K562 (cell line): ENCODE measurements at regions not wholly inside any gene's neighbourhood (a gene's known extent, or its start where the extent isn't known, plus 50 kb on each side); places are given as distances from the start of the nearest gene placed in this dataset.
"Not testable (repeated sequence)": the region's sequence is repeated elsewhere in the genome, so short reads cannot be mapped to it uniquely, and the experiment has no call there.

Source experiments
- ATAC-seq: fragments of 200-7000 bp; cut with Tn5 transposase; 3 replicates; pipeline ENCODE4 v1.9.1; 2020; ENCODE audit warnings: moderate library complexity
- BruUV-seq: library from RNA; stranded (reverse); fragments of 400-500 nt; replicated peaks from 2 replicates; lab custom pipeline; 2021; lab: Mats Ljungman, UMichigan
- CTCF ChIA-PET: fragments of 300-600 bp; formaldehyde crosslinking; extraction: SDS; loops from one replicate; lab custom pipeline; 2021; ENCODE audit warnings: low intra/inter-chr PET ratio; lab: Yijun Ruan, JAX
- POLR2A ChIA-PET: fragments of 300-600, 350-650 bp; sonication (Branson Sonifier 250); formaldehyde crosslinking; extraction: SDS; loops from one replicate; lab custom pipeline; 2021; ENCODE audit warnings: antibody characterized with exemption, inconsistent platforms; lab: Yijun Ruan, JAX
- DNase-seq, 4 experiments: peaks; one replicate each; pipeline versions ENCODE4 v3.0.0 to v3.0.0-alpha.2; 2011 to 2018; ENCODE audit warnings: low spot score in 3 of 4, mixed read lengths in 3 of 4; ENCODE audit errors: extremely low read depth in 1 of 4
- FAIRE-seq: peaks from 2 replicates; lab custom pipeline; 2011; peaks lifted over from hg19 to GRCh38; lab: Jason Lieb, UNC
- H2AFZ ChIP-seq: 2 replicates; pipeline ENCODE4 v1.6.0; 2011; ENCODE audit warnings: low read depth, low read length, control low read depth, inconsistent platforms
- H3K27ac ChIP-seq: fragments of 200-600 bp; 3 replicates; pipeline ENCODE4 v1.8.0; 2011; ENCODE audit warnings: low read depth, mild to moderate bottlenecking, control low read depth, inconsistent platforms, low read length, moderate library complexity, mixed read lengths; ENCODE audit errors: extremely low read depth
- H3K27me3 ChIP-seq, 2 experiments: fragments of 300-600 bp in 1 of 2; 2 replicates in 1 of 2; 3 replicates in 1 of 2; pipeline versions ENCODE4 v1.6.0 to v1.8.0; 2011; ENCODE audit warnings: inconsistent platforms in 2 of 2, low read length in 2 of 2, mild to moderate bottlenecking in 1 of 2, mixed read lengths in 1 of 2, moderate library complexity in 1 of 2; ENCODE audit not compliant: control insufficient read depth in 2 of 2, insufficient read depth in 2 of 2
- H3K36me3 ChIP-seq: fragments of 300-600 bp; 3 replicates; pipeline ENCODE4 v1.8.0; 2011; ENCODE audit warnings: mild to moderate bottlenecking, low read length, inconsistent platforms; ENCODE audit not compliant: control insufficient read depth, insufficient read depth
- H3K4me1 ChIP-seq, 2 experiments: fragments of 200-600 bp in 1 of 2; replicated peaks in 1 of 2; 2 replicates in 1 of 2; 3 replicates in 1 of 2; pipeline versions ENCODE4 v1.5.1 to v1.8.0; 2011; ENCODE audit warnings: inconsistent platforms in 2 of 2, low read length in 2 of 2, mild to moderate bottlenecking in 1 of 2, mixed read lengths in 1 of 2, moderate library complexity in 1 of 2; ENCODE audit not compliant: control insufficient read depth in 2 of 2, insufficient read depth in 2 of 2
- H3K4me2 ChIP-seq: 2 replicates; pipeline ENCODE4 v1.6.1; 2011; ENCODE audit warnings: low read length, control low read depth, inconsistent platforms, mixed read lengths; ENCODE audit not compliant: insufficient read depth
- H3K4me3 ChIP-seq: fragments of 200-600 bp; sonication (generic), shearing (Covaris generic); 2 replicates; pipeline ENCODE4 v1.5.1; 2016; ENCODE audit warnings: control low read depth, inconsistent platforms
- H3K79me2 ChIP-seq: fragments of 200-600 bp; 3 replicates; pipeline ENCODE4 v1.8.0; 2011; ENCODE audit warnings: low read length, inconsistent platforms; ENCODE audit not compliant: control insufficient read depth, insufficient read depth
- H3K9ac ChIP-seq, 2 experiments: 2 replicates each; pipeline versions ENCODE4 v1.6.0 to v1.6.1; 2011; ENCODE audit warnings: low read depth in 2 of 2, low read length in 2 of 2, control low read depth in 1 of 2, inconsistent platforms in 1 of 2, mild to moderate bottlenecking in 1 of 2, mixed read lengths in 1 of 2; ENCODE audit not compliant: insufficient read depth in 1 of 2
- H3K9me1 ChIP-seq: one replicate; pipeline ENCODE4 v1.6.0; 2011; ENCODE audit warnings: inconsistent platforms, mild to moderate bottlenecking, low read length, moderate library complexity; ENCODE audit not compliant: control insufficient read depth, insufficient read depth
- H3K9me3 ChIP-seq: replicated peaks from 2 replicates; pipeline ENCODE4 v1.5.1; 2011; ENCODE audit warnings: low read depth, low read length, inconsistent platforms; ENCODE audit not compliant: control insufficient read depth, insufficient read depth
- H4K20me1 ChIP-seq: replicated peaks from 2 replicates; pipeline ENCODE4 v1.6.1; 2011; ENCODE audit warnings: low read length, inconsistent platforms, mixed read lengths; ENCODE audit not compliant: control insufficient read depth, insufficient read depth
- CTBP1 ChIP-seq: fragments of 450-650 bp; IDR thresholded peaks from 2 replicates; pipeline ENCODE4 v1.6.1; 2016; ENCODE audit warnings: borderline replicate concordance
- NFIC ChIP-seq: fragments of 450-650 bp; IDR thresholded peaks from 2 replicates; pipeline ENCODE4 v1.6.1; 2017; ENCODE audit warnings: mild to moderate bottlenecking, inconsistent platforms
- NFIX ChIP-seq: fragments of 250-450 bp; sonication (Bioruptor Pico); IDR thresholded peaks from 2 replicates; pipeline ENCODE4 v1.4.0; 2020; ENCODE audit warnings: low read depth, mild to moderate bottlenecking, moderate library complexity
- STAT5B ChIP-seq: fragments of 250-450 bp; sonication (Bioruptor Pico); IDR thresholded peaks from 2 replicates; pipeline ENCODE4 v1.8.0; 2021; ENCODE audit warnings: mild to moderate bottlenecking, inconsistent platforms
- ZSCAN32 ChIP-seq: fragments of 450-650 bp; formaldehyde crosslinking; IDR thresholded peaks from 2 replicates; pipeline ENCODE4 v1.4.0; 2020; ENCODE audit warnings: mild to moderate bottlenecking, moderate library complexity
- WGBS: fragments of 100-300 bp; shearing (Covaris generic); methylation state at CpG from one replicate; pipeline ENCODE4 v1.1.6; 2016; ENCODE audit warnings: low coverage, mixed read lengths; ENCODE audit not compliant: insufficient coverage; ENCODE audit errors: missing lambda C conversion rate; 5-methylcytosine and 5-hydroxymethylcytosine counted together
- in situ Hi-C: fragments of 300-500 bp; cut with MboI; formaldehyde crosslinking; loops from 4 replicates; pipeline ENCODE4 v1.15.0; 2018; ENCODE audit warnings: inconsistent platforms, mixed read lengths
- intact Hi-C: fragments of 100-400 bp; cut with micrococcal nuclease; formaldehyde crosslinking; loops from 2 replicates; pipeline ENCODE4 v1.14.2; 2022

DNA sequence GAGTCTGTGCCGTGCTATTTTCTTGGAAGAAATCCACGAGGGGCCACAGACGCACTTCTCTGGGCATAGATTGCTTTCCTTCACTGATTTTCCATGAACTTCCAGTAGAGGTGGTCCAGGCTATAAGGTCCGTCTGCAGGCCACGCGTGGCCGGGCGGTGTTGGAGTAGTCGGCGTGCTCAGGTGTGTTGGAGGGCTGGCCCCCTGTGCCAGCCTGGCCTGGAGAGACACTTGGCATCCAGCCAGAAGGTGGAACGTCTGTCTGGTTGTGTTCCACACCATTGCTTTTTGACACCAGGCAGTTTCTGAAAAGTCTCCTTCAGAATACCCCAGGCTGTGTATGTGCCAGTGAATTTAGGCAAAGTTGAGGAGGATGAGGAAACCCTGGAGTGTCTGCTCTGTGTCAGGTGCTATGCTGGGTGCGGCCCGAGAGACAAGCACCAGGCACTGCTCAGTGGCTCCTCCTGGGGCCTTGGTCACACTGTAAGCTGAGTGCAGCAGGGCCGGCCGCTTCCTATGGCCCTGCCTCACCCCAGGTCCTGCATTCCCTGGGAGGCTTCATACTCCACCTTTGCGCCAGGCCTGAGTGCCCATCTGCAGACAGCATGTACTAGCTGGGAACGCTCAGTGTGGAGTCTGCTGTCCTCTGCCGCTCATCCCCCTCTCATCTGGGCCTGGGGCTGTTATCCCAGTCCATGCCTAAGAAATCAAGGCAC lies 52.1 kb upstream of the TAMM41 start:
- Histone ChIP-seq H3K9me1 (no peaks in the 10 kb centered on the region), H3K27me3 (peaks cover 23 to 51% of the 10 kb centered on the region in 2 experiments; a peak in 4 of 5 replicates), H3K4me3 (no peak overlapping the region), H2AFZ (no peak overlapping the region), H3K4me2 (no peak overlapping the region), H4K20me1 (0 out of 2 replicates have a peak, but pooled peaks cover 3% of the 10 kb centered on the region), H3K27ac (no peak overlapping the region), H3K9ac (no peak overlapping the region), H3K79me2 (no peaks in the 10 kb centered on the region), H3K4me1 (no peaks in the 10 kb centered on the region), H3K36me3 (no peaks in the 10 kb centered on the region), H3K9me3 (no peaks in the 10 kb centered on the region)
- ChIA-PET CTCF (no interaction called here), POLR2A (interaction anchor here (0.7 to 1.1 kb wide), 2 partner anchors 13 to 1204 kb away, joined by 3 to 5 read pairs; no protein-coding TSS in a partner anchor)
- FAIRE-seq (no peak), ATAC-seq (0 out of 3 replicates have a peak, but pooled peaks have one; percentile 40), DNase-seq (no peak)
- peak; percentile 85 for TF ChIP-seq NFIC
- no peak for TF ChIP-seq ZSCAN32 (CRISPR knock-in tag)
- no peak for TF ChIP-seq CTBP1
- peak; percentile 48 for TF ChIP-seq NFIX (CRISPR knock-in tag)
- TF ChIP-seq STAT5B, result no peak
- WGBS, result 2% methylated on average over 18 of the region's 18 CpGs
- BruUV-seq, result no TSS peak
- intact Hi-C loops, result no loop called here
- in situ Hi-C loops, result no loop called here

DNA sequence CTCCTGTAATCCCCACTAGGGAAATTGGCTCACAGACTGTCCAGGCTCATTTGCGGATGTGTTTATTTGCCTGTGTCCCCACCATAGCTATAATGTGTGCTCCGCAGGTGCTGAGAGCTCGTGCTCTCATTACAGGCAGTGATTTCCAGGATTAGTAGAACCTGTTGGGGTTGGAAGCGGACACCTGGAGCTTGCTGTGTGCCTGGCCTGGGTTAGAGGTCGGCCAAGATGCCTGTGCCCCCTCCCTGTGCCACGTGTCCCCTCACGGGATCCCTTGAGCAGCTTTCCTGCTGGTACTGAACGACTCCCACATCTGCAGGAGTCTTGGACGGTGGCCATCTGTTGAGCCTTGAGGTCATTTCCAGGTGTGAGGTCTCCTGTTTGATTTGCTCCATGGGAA lies 52.7 kb upstream of the TAMM41 start:
- not testable (repeated sequence) for DNase-seq
- peaks cover 23 to 55% of the 10 kb centered on the region in 2 experiments; a peak in 4 of 5 replicates for H3K27me3 ChIP-seq

More for the DNA sequence above, 52.7 kb upstream of the TAMM41 start:
- H3K27ac ChIP-seq, intact Hi-C loops, CTCF ChIA-PET, H3K9ac ChIP-seq, ATAC-seq, H3K4me2 ChIP-seq, H3K9me3 ChIP-seq, H2AFZ ChIP-seq, H3K9me1 ChIP-seq, H3K79me2 ChIP-seq, H3K36me3 ChIP-seq, H3K4me1 ChIP-seq, H4K20me1 ChIP-seq, H3K4me3 ChIP-seq, in situ Hi-C loops, BruUV-seq: not testable (repeated sequence)
- peak; percentile 46 for FAIRE-seq
- POLR2A ChIA-PET, result interaction anchor here (0.7 to 1.1 kb wide), 2 partner anchors 14 to 1204 kb away, joined by 3 to 5 read pairs; no protein-coding TSS in a partner anchor
- 0% methylated on average over 6 of the region's 9 CpGs for WGBS
